Motor neuron (in vitro differentiated cells): ENCODE measurements at regions not wholly inside any gene's neighbourhood (a gene's known extent, or its start where the extent isn't known, plus 50 kb on each side); places are given as distances from the start of the nearest gene placed in this dataset.
A peak's percentile ranks its signal among the peaks of the same experiment; 100 is the strongest.
"Not testable (repeated sequence)": the region's sequence is repeated elsewhere in the genome, so short reads cannot be mapped to it uniquely, and the experiment has no call there.

Experiments used
- ATAC-seq, 8 experiments: fragments of 200-7000 bp; cut with Tn5 transposase; replicated peaks in 6 of 8; 2 replicates each; pipeline ENCODE4 v1.8.0; 2021; ENCODE audit warnings: mild to moderate bottlenecking in 8 of 8, moderate library complexity in 8 of 8
- H3K27ac ChIP-seq, 2 donors: fragments of 250-450 bp; sonication (Bioruptor Pico); 2 replicates each; pipeline ENCODE4 v1.9.0; 2021; ENCODE audit warnings: antibody characterized with exemption in 2 of 2, mild to moderate bottlenecking in 2 of 2, moderate library complexity in 1 of 2
- H3K4me1 ChIP-seq, 2 donors: fragments of 250-450 bp; sonication (Bioruptor Pico); replicated peaks in 1 of 2; 2 replicates each; pipeline ENCODE4 v1.6.1; 2021; ENCODE audit warnings: antibody characterized with exemption in 2 of 2, mild to moderate bottlenecking in 2 of 2, moderate library complexity in 1 of 2
- H3K4me3 ChIP-seq, 5 donors: fragments of 250-450 bp; sonication (Bioruptor Pico); 2 replicates each; pipeline ENCODE4 v1.9.0; 2021; ENCODE audit warnings: antibody characterized with exemption in 5 of 5, mild to moderate bottlenecking in 5 of 5, moderate library complexity in 4 of 5
- WGBS, 10 experiments: fragments of 450-650 bp; shearing (Covaris generic); methylation state at CpG; one replicate each; pipeline ENCODE4 v1.0.0; 2022; 5-methylcytosine and 5-hydroxymethylcytosine counted together
- in situ Hi-C, 9 experiments: fragments of 400-800 bp; cut with MboI; loops; one replicate each; pipeline ENCODE4 v1.15.0; 2021; ENCODE audit warnings: low sequenced_read_pairs in 9 of 9, low pct_unique_long_range_greater_than_20kb in 2 of 9; ENCODE audit not compliant: unreplicated experiment in 9 of 9

DNA sequence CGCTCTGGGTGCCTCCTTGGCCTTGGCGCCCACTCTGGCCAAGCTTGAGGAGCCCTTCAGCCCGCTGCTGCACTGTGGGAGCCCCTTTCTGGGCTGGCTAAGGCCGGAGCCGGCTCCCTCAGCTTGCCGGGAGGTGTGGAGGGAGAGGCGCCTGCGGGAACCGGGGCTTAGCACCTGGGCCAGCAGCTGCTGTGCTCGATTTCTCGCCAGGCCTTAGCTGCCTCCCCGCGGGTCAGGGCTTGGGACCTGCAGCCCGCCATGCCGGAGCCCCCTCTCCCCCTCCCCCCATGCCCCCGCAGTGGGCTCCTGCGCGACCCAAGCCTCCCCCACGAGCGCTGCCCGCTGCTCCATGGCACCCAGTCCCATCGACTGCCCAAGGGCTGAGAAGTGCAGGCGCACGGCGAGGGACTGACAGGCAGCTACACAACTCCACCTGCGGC is 782.4 kb downstream of the METTL15 start:
- WGBS, 10 experiments, result 50 to 100% (median 100%) methylated on average over 1 of the region's 26 CpGs; no CpG with 5 or more reads in 5 of the 10 experiments
- H3K27ac ChIP-seq, ATAC-seq, H3K4me3 ChIP-seq, in situ Hi-C loops, H3K4me1 ChIP-seq: not testable (repeated sequence)

DNA sequence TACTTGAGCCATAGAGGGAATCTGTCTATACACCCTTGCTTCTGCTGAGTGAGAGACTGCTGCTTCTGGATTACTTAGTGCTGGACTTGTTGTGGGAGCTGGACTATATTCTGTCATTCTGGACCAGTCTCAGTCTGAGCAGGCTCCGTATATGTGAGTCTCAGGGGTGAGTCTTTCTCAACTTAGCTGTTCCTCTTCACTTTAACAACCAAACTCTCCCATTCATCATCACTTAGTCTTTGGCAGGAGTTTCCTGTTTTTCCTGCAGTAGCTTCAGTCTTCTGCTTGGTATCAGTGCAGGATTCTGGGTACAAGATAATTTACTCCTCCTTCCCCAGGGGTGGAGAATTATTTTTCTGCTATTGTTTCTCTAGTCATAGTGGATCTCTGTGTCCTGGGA is 779.5 kb downstream of the METTL15 start:
- H3K27ac ChIP-seq, result no peak overlapping the region
- no peak for ATAC-seq
- WGBS, 10 experiments, result 10 to 75% (median 50%) methylated on average over 1 of the region's 1 CpG; no CpG with 5 or more reads in 3 of the 10 experiments
- H3K4me3 ChIP-seq, result no peak overlapping the region
- no peaks in the 10 kb centered on the region for H3K4me1 ChIP-seq
- in situ Hi-C loops, result no loop called here

DNA sequence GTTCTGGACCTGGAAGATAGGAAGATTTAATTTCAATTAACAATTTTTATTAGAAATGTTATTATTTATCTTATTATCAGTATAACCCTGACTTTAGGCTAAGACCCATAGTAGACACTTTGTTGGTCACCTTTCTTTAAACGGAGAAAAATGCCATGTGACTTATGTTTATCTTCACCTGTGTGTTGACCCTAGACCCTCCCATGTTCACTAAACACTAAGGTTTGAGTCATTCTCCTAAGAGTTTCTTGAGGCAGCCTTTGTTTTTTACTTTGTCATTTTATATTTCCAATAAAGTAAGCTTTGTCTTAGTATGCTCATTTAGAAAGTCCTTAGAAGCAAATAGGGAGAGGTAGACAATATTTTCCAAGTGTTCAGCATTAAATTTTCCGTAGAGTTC is 771.7 kb downstream of the METTL15 start:
- Histone ChIP-seq H3K4me3 (no peak overlapping the region), H3K4me1 (no peaks in the 10 kb centered on the region), H3K27ac (no peak overlapping the region)
- 22 to 100% (median 83%) methylated on average over 1 to 2 of the region's 2 CpGs; no CpG with 5 or more reads in 1 of the 10 experiments for WGBS, 10 experiments
- ATAC-seq, result no peak
- in situ Hi-C loops, result no loop called here

DNA sequence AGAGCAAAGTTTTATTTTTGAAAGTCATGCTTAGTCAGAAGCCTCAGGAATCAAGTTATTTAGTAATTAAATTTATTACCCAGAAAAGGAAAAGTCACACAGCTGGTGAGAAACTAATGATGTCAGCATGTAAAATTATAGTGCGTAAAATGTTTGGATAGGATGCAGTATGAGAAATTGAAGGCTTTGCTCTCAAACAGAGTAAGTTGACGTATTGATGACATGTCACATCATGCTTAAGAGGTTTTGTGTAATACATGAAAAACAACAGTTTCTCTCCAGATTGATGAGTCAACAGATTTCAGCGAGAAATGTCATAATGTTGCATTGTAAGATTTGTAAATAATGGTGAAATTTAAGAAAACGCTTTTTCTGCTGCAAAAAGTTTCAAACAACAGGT is 769.8 kb downstream of the METTL15 start:
- WGBS, 10 experiments, result 0 to 91% (median 79%) methylated on average over 2 to 4 of the region's 4 CpGs
- H3K4me3 ChIP-seq, result no peak overlapping the region
- ATAC-seq, result no peak
- in situ Hi-C loops, result no loop called here
- H3K4me1 ChIP-seq, result no peaks in the 10 kb centered on the region
- H3K27ac ChIP-seq, result no peak overlapping the region

DNA sequence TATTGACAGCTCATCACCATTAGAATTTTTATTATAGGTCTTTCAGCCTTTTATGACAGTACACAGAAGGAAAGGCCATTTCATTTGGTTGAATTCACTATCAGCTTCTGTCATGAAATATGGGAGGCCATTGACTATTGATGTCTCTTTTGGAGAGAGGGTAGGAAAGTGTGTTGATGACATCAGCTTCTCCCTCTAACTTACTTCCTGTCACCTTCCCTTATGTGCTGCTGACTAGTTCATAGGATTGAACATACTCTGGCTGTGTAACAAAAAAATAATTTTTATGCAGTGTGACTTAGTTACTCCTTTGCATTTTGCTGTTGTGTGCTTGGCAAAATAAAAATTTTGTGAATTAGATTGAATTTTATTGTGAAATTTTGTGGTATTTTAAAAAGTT is 769.2 kb downstream of the METTL15 start:
- H3K4me1 ChIP-seq, result no peaks in the 10 kb centered on the region
- peak in 5 of 8 experiments; percentile 38 to 82 (median 54) for ATAC-seq
- in situ Hi-C loops, result no loop called here
- H3K27ac ChIP-seq, result no peak overlapping the region
- no peak overlapping the region for H3K4me3 ChIP-seq

- H3K4me3 ChIP-seq, result no peak overlapping the region
- whole genome bisulfite sequencing, 10 experiments, result 0 to 100% (median 86%) methylated on average over 1 of the region's 1 CpG; no CpG with 5 or more reads in 1 of the 10 experiments
Observed at GRCh38 chr11:28874706-28875105, 766.5 kb downstream of the METTL15 start.

DNA sequence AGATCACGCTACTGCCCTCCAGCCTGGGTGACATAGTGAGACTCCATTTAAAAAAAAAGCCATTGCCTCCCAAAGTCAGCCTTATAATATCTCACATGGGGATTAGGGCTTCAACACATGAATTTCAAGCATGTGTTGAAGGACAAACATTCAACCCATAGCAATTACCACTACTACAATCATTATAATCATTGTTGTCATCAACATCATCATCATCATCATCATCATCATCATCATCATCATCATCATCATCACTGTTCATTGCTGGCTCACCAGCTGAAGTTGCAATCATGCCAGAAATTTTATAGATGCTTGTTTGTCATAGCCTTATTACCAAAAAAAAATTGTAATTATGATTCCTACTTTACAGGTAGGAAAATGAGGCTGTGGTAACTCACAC is 762.9 kb downstream of the METTL15 start:
- in situ Hi-C loops, result no loop called here
- Histone ChIP-seq H3K4me1 (no peaks in the 10 kb centered on the region), H3K27ac (no peak overlapping the region), H3K4me3 (no peak overlapping the region)
- no peak for ATAC-seq
- 0 to 100% (median 83%) methylated on average over 1 of the region's 1 CpG; no CpG with 5 or more reads in 7 of the 10 experiments for WGBS, 10 experiments

More at GRCh38 chr11:28874706-28875105, 766.5 kb downstream of the METTL15 start:
- in situ Hi-C loops, result no loop called here
- Histone ChIP-seq H3K27ac (no peak overlapping the region), H3K4me1 (no peaks in the 10 kb centered on the region)
- no peak for ATAC-seq

- 14 to 100% (median 83%) methylated on average over 1 to 2 of the region's 2 CpGs; no CpG with 5 or more reads in 3 of the 10 experiments for WGBS, 10 experiments
- in situ Hi-C loops, result no loop called here
Observed at GRCh38 chr11:28863422-28863821, 755.2 kb downstream of the METTL15 start.

DNA sequence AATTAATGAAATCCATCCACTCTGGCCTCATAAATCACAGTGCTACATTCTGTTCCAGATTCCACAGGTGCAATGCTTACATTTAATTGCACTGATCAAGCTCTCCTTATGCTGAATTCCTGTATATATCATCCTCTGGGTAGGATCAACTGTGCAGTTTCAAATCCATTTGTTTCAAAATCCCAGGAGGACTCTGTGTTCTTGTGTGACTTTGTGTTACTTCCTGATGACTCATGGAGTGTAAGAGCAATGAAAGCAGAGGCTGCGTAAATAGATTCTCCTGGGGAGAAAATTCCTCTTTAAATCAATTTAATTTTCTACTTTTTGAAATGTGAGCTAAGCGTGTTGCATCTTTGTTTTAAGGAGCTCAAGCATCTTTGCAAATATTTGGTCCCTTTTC is 752.7 kb downstream of the METTL15 start:
- no peak overlapping the region for H3K4me3 ChIP-seq
- in situ Hi-C loops, result no loop called here
- ATAC-seq, result peak in 5 of 8 experiments; percentile 47 to 67 (median 56)
- H3K27ac ChIP-seq, result no peak overlapping the region
- no peaks in the 10 kb centered on the region for H3K4me1 ChIP-seq
- WGBS, 10 experiments, result 0 to 100% (median 20%) methylated on average over 1 to 2 of the region's 2 CpGs

More at GRCh38 chr11:28863422-28863821, 755.2 kb downstream of the METTL15 start:
- no peak for ATAC-seq
- Histone ChIP-seq H3K4me3 (no peak overlapping the region), H3K4me1 (no peaks in the 10 kb centered on the region), H3K27ac (no peak overlapping the region)

DNA sequence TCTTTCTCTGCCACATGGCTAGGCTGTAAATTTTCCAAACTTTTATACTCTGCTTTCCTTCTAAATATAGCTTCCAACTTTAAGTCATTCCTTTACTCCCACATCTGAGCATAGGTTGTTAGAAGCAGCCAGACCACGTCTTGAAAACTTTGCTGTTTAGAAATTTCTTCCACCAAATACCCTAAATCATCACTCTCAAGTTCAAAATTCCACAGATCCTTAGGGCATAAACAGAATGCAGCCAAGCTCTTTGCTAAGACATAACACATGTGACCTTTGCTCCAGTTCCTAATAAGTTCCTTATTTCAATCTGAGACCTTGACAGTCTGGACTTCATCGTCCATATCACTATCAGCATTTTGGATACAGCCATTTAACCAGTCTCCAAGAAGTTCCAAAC is 749.9 kb downstream of the METTL15 start:
- ATAC-seq, result no peak
- H3K4me3 ChIP-seq, result no peak overlapping the region
- H3K4me1 ChIP-seq, result no peaks in the 10 kb centered on the region
- WGBS, 10 experiments, result 0 to 100% (median 60%) methylated on average over 1 to 2 of the region's 2 CpGs; no CpG with 5 or more reads in 1 of the 10 experiments
- in situ Hi-C loops, result no loop called here
- no peak overlapping the region for H3K27ac ChIP-seq

- in situ Hi-C loops, result no loop called here
- no peaks in the 10 kb centered on the region for H3K4me1 ChIP-seq
- no peak for ATAC-seq
- no peak overlapping the region for H3K4me3 ChIP-seq
- no peak overlapping the region for H3K27ac ChIP-seq
Observed at GRCh38 chr11:28849053-28849452, 740.9 kb downstream of the METTL15 start.

- in situ Hi-C loops, result no loop called here
- no peaks in the 10 kb centered on the region for H3K4me1 ChIP-seq
- 10 to 83% (median 53%) methylated on average over 1 of the region's 1 CpG for WGBS, 10 experiments
- no peak for ATAC-seq
- H3K27ac ChIP-seq, result no peak overlapping the region
- H3K4me3 ChIP-seq, result no peak overlapping the region
Observed at GRCh38 chr11:28842716-28843115, 734.5 kb downstream of the METTL15 start.

GRCh38 chr11:28838741-28839140 is 730.6 kb downstream of the METTL15 start:
- ATAC-seq, result no peak
- WGBS, 10 experiments, result 10 to 100% (median 47%) methylated on average over 1 of the region's 1 CpG; no CpG with 5 or more reads in 2 of the 10 experiments
- no peak overlapping the region for H3K4me3 ChIP-seq
- no peak overlapping the region for H3K27ac ChIP-seq
- in situ Hi-C loops, result no loop called here
- no peaks in the 10 kb centered on the region for H3K4me1 ChIP-seq

GRCh38 chr11:28837599-28837998 is 729.4 kb downstream of the METTL15 start:
- in situ Hi-C loops, result no loop called here
- WGBS, 10 experiments, result 27 to 100% (median 91%) methylated on average over 1 to 8 of the region's 8 CpGs; no CpG with 5 or more reads in 1 of the 10 experiments
- no peak overlapping the region for H3K4me3 ChIP-seq
- no peak overlapping the region for H3K27ac ChIP-seq
- ATAC-seq, result no peak
- no peaks in the 10 kb centered on the region for H3K4me1 ChIP-seq
